ENCODE measurements at regions not wholly inside any gene's neighbourhood (a gene's known extent, or its start where the extent isn't known, plus 50 kb on each side); places are given as distances from the start of the nearest gene placed in this dataset.
A peak's percentile ranks its signal among the peaks of the same experiment; 100 is the strongest.

DNA sequence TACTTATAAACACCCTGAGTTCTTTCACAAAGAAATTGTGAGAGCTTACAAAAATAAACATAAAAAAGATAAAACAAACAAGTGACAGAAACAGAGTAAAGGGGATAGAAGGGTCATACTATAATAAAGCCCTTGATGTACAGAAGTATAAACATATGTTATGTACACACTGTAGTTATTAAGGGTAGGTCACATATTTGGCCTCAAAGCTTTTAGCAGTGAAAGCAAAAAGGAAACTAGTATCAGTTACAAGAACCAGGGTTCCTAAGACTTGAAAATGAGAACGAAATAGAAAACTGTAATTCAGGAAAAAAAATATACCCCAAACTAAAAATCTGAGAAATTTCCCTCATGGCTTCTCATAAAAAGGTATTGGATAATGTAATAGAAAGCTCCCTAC is 380.6 kb downstream of the HDGFL1 start:
- TF ChIP-seq, protein P1, sequence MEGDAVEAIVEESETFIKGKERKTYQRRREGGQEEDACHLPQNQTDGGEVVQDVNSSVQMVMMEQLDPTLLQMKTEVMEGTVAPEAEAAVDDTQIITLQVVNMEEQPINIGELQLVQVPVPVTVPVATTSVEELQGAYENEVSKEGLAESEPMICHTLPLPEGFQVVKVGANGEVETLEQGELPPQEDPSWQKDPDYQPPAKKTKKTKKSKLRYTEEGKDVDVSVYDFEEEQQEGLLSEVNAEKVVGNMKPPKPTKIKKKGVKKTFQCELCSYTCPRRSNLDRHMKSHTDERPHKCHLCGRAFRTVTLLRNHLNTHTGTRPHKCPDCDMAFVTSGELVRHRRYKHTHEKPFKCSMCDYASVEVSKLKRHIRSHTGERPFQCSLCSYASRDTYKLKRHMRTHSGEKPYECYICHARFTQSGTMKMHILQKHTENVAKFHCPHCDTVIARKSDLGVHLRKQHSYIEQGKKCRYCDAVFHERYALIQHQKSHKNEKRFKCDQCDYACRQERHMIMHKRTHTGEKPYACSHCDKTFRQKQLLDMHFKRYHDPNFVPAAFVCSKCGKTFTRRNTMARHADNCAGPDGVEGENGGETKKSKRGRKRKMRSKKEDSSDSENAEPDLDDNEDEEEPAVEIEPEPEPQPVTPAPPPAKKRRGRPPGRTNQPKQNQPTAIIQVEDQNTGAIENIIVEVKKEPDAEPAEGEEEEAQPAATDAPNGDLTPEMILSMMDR (IDR thresholded peaks at IDR 0.05), result no peak
- no peak for TF ChIP-seq EP300 (IDR thresholded peaks at IDR 0.05)
- TF ChIP-seq POLR2A (IDR thresholded peaks at IDR 0.05), result no peak
- Histone ChIP-seq H3K27ac (no peak overlapping the region), H3K9me3 (no peaks in the 10 kb centered on the region), H3K36me3 (no peaks in the 10 kb centered on the region), H3K4me1 (peaks cover 0 to 10% (median 0%) of the 10 kb centered on the region in 4 donors), H3K27me3 (no peaks in the 10 kb centered on the region), H3K4me3 (no peak overlapping the region)
- WGBS, 2 donors, result 44% methylated on average over 1 of the region's 1 CpG
- DNase-seq (ENCODE audit: low spot score in 2 of 2), result no peak

DNA sequence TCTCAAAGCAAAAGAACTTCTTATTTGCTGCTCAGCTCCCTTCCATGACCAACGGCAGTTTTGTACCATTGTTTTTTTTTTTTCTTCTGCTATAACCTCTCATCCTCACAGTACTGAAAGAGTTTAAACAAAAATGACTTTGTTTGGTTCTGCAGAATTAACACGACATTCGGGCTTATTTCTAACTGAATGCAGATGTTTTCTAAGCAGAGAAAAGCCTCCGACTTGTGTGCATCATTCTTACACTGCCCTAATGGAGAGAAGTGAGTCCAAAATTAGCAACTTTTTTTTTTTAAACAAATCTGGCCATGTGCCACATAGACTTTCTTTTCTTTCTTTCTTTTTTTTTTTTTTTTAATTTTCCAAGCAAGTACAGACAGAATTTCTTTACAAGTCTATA is 382.7 kb downstream of the HDGFL1 start:
- Histone ChIP-seq H3K27ac (peak overlapping the region in 1 of 4 donors; percentile 56), H3K4me1 (peaks cover 0 to 24% (median 0%) of the 10 kb centered on the region in 4 donors), H3K9me3 (no peaks in the 10 kb centered on the region), H3K4me3 (no peak overlapping the region), H3K27me3 (no peaks in the 10 kb centered on the region), H3K36me3 (no peaks in the 10 kb centered on the region)
- DNase-seq (ENCODE audit: low spot score in 2 of 2), result no peak
- WGBS, 2 donors, result 18 to 24% methylated on average over 4 of the region's 4 CpGs
- TF ChIP-seq EP300 (IDR thresholded peaks at IDR 0.05) (no peak), POLR2A (IDR thresholded peaks at IDR 0.05) (no peak)
- TF ChIP-seq, protein P1 (IDR thresholded peaks at IDR 0.05), result no peak

DNA sequence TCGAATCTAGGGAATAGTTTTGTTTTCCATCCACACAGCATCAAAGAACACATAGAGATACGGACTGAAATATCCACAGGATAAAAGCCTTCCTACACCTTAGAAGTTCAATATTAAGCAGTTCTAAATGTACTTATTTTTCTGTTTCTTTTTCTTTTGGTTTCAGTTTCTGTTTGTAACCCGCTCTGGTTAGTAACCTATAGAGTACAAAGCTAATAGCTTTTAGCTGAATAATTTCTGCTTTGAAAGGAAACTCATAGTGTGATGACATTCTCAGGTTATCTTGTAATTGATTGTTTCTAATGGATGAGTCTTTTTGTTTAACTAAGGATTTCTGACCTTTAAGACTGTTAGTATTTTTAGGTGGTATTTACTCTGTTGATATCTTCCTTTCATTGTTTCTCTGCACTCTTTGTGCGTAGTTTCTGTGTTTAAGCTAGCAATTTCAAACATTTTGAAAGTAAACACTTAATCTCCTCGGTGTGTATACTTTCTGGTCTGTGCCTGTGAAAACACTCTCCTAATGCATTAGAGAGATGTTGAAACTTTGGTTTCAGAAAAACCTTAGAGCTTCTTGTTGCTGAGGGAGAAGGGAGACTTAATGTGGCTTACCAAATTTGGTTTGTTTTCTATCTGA is 385.5 kb downstream of the HDGFL1 start:
- no peak for DNase-seq (ENCODE audit: low spot score in 2 of 2)
- no peaks in the 10 kb centered on the region for H3K27me3 ChIP-seq
- H3K36me3 ChIP-seq, result no peaks in the 10 kb centered on the region
- peak overlapping the region in 3 of 4 donors; percentile 5 to 17 (median 9) for H3K4me3 ChIP-seq
- no peaks in the 10 kb centered on the region for H3K9me3 ChIP-seq
- TF ChIP-seq POLR2A (IDR thresholded peaks at IDR 0.05) (no peak), EP300 (IDR thresholded peaks at IDR 0.05) (no peak)
- TF ChIP-seq, protein P1 (IDR thresholded peaks at IDR 0.05), result no peak
- peaks cover 0 to 24% (median 0%) of the 10 kb centered on the region in 4 donors for H3K4me1 ChIP-seq
- WGBS, 2 donors, result 33 to 39% methylated on average over 5 of the region's 5 CpGs
- peak overlapping the region in 1 of 4 donors; percentile 12 for H3K27ac ChIP-seq

DNA sequence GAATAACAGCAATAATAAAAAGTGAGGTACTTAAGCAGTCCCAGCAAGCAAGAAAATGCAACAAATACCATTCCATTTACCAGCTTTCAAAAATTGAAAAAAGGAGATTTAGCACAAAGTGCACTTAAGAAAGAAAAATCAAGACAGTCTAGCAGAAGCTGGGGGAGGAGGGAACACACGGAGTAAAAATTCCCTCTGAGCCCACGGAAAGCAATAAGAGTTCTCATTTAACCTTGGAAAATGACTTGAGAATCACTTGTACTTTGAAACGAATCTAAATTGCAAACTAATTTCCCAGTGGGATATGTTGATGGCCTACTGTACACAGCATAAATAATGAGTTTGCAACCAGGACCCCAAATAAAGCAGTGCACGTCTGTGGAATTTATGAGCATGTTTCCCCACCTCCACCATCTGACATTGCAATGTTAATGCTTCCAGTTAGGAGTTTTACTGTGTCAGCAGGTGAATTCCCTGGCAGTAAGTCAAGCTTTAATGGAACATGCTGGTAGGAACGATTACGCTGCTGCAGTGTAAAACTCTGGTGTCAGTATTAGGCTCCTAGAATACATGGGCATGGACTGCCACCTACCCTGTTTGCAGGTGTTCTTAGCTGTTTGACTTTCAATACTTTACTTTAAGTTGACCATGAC is 386.8 kb downstream of the HDGFL1 start:
- H3K36me3 ChIP-seq, result no peaks in the 10 kb centered on the region
- H3K27ac ChIP-seq, result no peak overlapping the region
- H3K4me3 ChIP-seq, result no peak overlapping the region
- 32 to 37% methylated on average over 6 of the region's 6 CpGs for WGBS, 2 donors
- no peaks in the 10 kb centered on the region for H3K9me3 ChIP-seq
- TF ChIP-seq, protein P1 (IDR thresholded peaks at IDR 0.05), result no peak
- TF ChIP-seq POLR2A (IDR thresholded peaks at IDR 0.05) (no peak), EP300 (IDR thresholded peaks at IDR 0.05) (no peak)
- no peak for DNase-seq (ENCODE audit: low spot score in 2 of 2)
- no peaks in the 10 kb centered on the region for H3K27me3 ChIP-seq
- H3K4me1 ChIP-seq, result peaks cover 0 to 24% (median 0%) of the 10 kb centered on the region in 4 donors

DNA sequence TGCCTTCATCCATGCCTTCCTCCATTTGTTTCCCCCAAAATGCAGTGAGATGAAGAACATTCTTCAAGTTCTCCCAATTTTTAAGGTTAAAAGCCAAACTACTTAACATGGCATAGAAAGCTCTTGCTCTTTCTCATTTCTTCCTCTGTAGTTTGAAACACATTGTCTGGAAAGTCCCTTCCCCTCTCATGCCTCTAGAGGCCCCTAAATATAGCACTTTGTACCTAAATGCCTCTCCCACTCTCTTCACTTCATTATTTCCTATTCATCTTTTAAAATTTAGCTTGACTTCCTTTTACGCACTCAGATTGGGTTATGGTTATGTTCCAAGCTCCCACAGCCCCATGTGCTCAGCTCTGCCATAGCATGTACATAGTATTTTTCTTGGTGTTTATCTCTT is 389.3 kb downstream of the HDGFL1 start:
- Histone ChIP-seq H3K36me3 (no peaks in the 10 kb centered on the region), H3K4me1 (peaks cover 0 to 18% (median 0%) of the 10 kb centered on the region in 4 donors), H3K27ac (no peak overlapping the region), H3K4me3 (no peak overlapping the region), H3K27me3 (no peaks in the 10 kb centered on the region), H3K9me3 (no peaks in the 10 kb centered on the region)
- no peak for TF ChIP-seq EP300 (IDR thresholded peaks at IDR 0.05)
- no peak for TF ChIP-seq POLR2A (IDR thresholded peaks at IDR 0.05)
- TF ChIP-seq, protein P1 (IDR thresholded peaks at IDR 0.05), result no peak
- DNase-seq (ENCODE audit: low spot score in 2 of 2), result no peak
- 91 to 98% methylated on average over 1 of the region's 1 CpG for WGBS, 2 donors

Measured in tibial nerve (tissue), 4 donors.